H1 (cell line): ENCODE measurements at regions not wholly inside any gene's neighbourhood (a gene's known extent, or its start where the extent isn't known, plus 50 kb on each side); places are given as distances from the start of the nearest gene placed in this dataset.

Source experiments
- CTCF ChIA-PET: fragments of 300-600 bp; sonication (Branson Sonifier 250); formaldehyde crosslinking; loops from one replicate; lab custom pipeline; 2021; ENCODE audit not compliant: partially characterized antibody; lab: Charles Lee
- POLR2A ChIA-PET: fragments of 300-600 bp; sonication (Branson Sonifier 250); formaldehyde crosslinking; loops from one replicate; lab custom pipeline; 2021; ENCODE audit warnings: inconsistent platforms; ENCODE audit not compliant: partially characterized antibody; lab: Charles Lee
- DNase-seq, 2 experiments: peaks; one replicate each; pipeline versions ENCODE4 v3.0.0 to v3.0.0-alpha.2; 2010 to 2022; ENCODE audit warnings: low spot score in 2 of 2, low read depth in 1 of 2, mixed read lengths in 1 of 2
- FAIRE-seq: peaks from 2 replicates; lab custom pipeline; 2011; peaks lifted over from hg19 to GRCh38; lab: Jason Lieb, UNC
- H2AFZ ChIP-seq: 2 replicates; pipeline ENCODE4 v1.8.1; 2012; ENCODE audit warnings: low read length, inconsistent platforms
- H2AK5ac ChIP-seq: 2 replicates; pipeline ENCODE4 v1.6.1; 2013; ENCODE audit warnings: low read depth, low read length
- H2BK120ac ChIP-seq: replicated peaks from 2 replicates; pipeline ENCODE3; 2013; ENCODE audit warnings: low read depth, low read length, inconsistent platforms
- H2BK12ac ChIP-seq: 2 replicates; pipeline ENCODE4 v1.6.1; 2013; ENCODE audit warnings: low read depth, low read length
- H2BK15ac ChIP-seq: 2 replicates; pipeline ENCODE4 v1.6.1; 2013; ENCODE audit warnings: low read length
- H2BK20ac ChIP-seq: 2 replicates; pipeline ENCODE4 v1.6.1; 2013; ENCODE audit warnings: low read length
- H2BK5ac ChIP-seq: 2 replicates; pipeline ENCODE4 v1.6.1; 2013; ENCODE audit warnings: low read depth, low read length
- H3K14ac ChIP-seq: 2 replicates; pipeline ENCODE4 v1.6.1; 2013; ENCODE audit warnings: inconsistent platforms; ENCODE audit not compliant: insufficient read length
- H3K18ac ChIP-seq: 2 replicates; pipeline ENCODE4 v1.6.1; 2013; ENCODE audit warnings: low read length; ENCODE audit errors: extremely low read depth
- H3K23ac ChIP-seq: 2 replicates; pipeline ENCODE4 v1.6.1; 2013; ENCODE audit warnings: inconsistent platforms; ENCODE audit not compliant: insufficient read length
- H3K23me2 ChIP-seq: 2 replicates; pipeline ENCODE4 v1.6.1; 2013; ENCODE audit warnings: low read depth, low read length
- H3K27ac ChIP-seq: 2 replicates; pipeline ENCODE4 v1.6.1; 2011; ENCODE audit warnings: low read depth, low read length, inconsistent platforms
- H3K27me3 ChIP-seq, 4 experiments: replicated peaks in 1 of 4; 1 replicate in 1 of 4; 2 replicates in 3 of 4; pipeline versions ENCODE4 v1.6.1 to v1.8.1; 2011 to 2013; ENCODE audit warnings: low read length in 3 of 4, mild to moderate bottlenecking in 3 of 4, inconsistent platforms in 2 of 4, mixed read lengths in 2 of 4, moderate library complexity in 1 of 4; ENCODE audit not compliant: control insufficient read depth in 3 of 4, insufficient read depth in 3 of 4; ENCODE audit errors: extremely low read depth in 1 of 4
- H3K36me3 ChIP-seq, 4 experiments: 2 replicates each; pipeline versions ENCODE4 v1.6.1 to v1.8.1; 2011 to 2013; ENCODE audit warnings: mild to moderate bottlenecking in 4 of 4, low read length in 3 of 4, moderate library complexity in 2 of 4, control low read depth in 1 of 4, inconsistent platforms in 1 of 4; ENCODE audit not compliant: insufficient read depth in 4 of 4, control insufficient read depth in 2 of 4
- H3K4ac ChIP-seq: replicated peaks from 2 replicates; pipeline ENCODE3; 2013; ENCODE audit warnings: low read length, low read depth, mixed read lengths, inconsistent platforms; ENCODE audit not compliant: insufficient read length
- H3K4me1 ChIP-seq, 4 experiments: replicated peaks in 1 of 4; 1 replicate in 1 of 4; 2 replicates in 3 of 4; pipeline versions ENCODE4 v1.6.1 to v1.8.1; 2011 to 2013; ENCODE audit warnings: low read length in 3 of 4, inconsistent platforms in 2 of 4, mixed read lengths in 1 of 4; ENCODE audit not compliant: insufficient read depth in 4 of 4, control insufficient read depth in 3 of 4
- H3K4me2 ChIP-seq, 2 experiments: 2 replicates each; pipeline versions ENCODE4 v1.6.1 to v1.8.1; 2011 to 2013; ENCODE audit warnings: low read depth in 2 of 2, low read length in 2 of 2, control low read depth in 1 of 2, inconsistent platforms in 1 of 2, mild to moderate bottlenecking in 1 of 2; ENCODE audit not compliant: insufficient read depth in 1 of 2
- H3K4me3 ChIP-seq, 4 experiments: fragments of 200-600, 300-600 bp in 1 of 4; sonication (generic), shearing (Covaris generic), sonication (Bioruptor Twin) in 1 of 4; 2 replicates each; pipeline versions ENCODE4 v1.5.1 to v1.8.1; 2011 to 2016; ENCODE audit warnings: low read length in 4 of 4, low read depth in 3 of 4, control low read depth in 2 of 4, inconsistent platforms in 2 of 4, mild to moderate bottlenecking in 2 of 4, mixed read lengths in 1 of 4, moderate library complexity in 1 of 4; ENCODE audit not compliant: insufficient read depth in 2 of 4; ENCODE audit errors: extremely low read depth in 1 of 4
- H3K56ac ChIP-seq: replicated peaks from 2 replicates; pipeline ENCODE3; 2013; ENCODE audit warnings: low read depth, mild to moderate bottlenecking, mixed read lengths, low read length, inconsistent platforms; ENCODE audit not compliant: insufficient read length
- H3K79me1 ChIP-seq: 2 replicates; pipeline ENCODE4 v1.6.1; 2013; ENCODE audit warnings: low read depth, low read length, control low read depth
- H3K79me2 ChIP-seq, 2 experiments: 2 replicates each; pipeline versions ENCODE4 v1.6.1 to v1.8.1; 2012 to 2013; ENCODE audit warnings: low read length in 2 of 2, mild to moderate bottlenecking in 2 of 2, inconsistent platforms in 1 of 2; ENCODE audit not compliant: insufficient read depth in 2 of 2, control insufficient read depth in 1 of 2
- H3K9ac ChIP-seq, 4 experiments: replicated peaks in 1 of 4; 1 replicate in 1 of 4; 2 replicates in 3 of 4; pipeline versions ENCODE4 v1.6.1 to v1.8.1; 2011 to 2013; ENCODE audit warnings: low read depth in 3 of 4, low read length in 3 of 4, control low read depth in 2 of 4, mild to moderate bottlenecking in 2 of 4, moderate library complexity in 2 of 4, inconsistent platforms in 1 of 4; ENCODE audit errors: extremely low read depth in 1 of 4
- H3K9me3 ChIP-seq, 2 experiments: 2 replicates each; pipeline versions ENCODE4 v1.6.1 to v1.8.1; 2012 to 2013; ENCODE audit warnings: mild to moderate bottlenecking in 2 of 2, moderate library complexity in 2 of 2, control low read depth in 1 of 2, inconsistent platforms in 1 of 2, low read depth in 1 of 2, low read length in 1 of 2, mixed read lengths in 1 of 2; ENCODE audit not compliant: insufficient read depth in 2 of 2
- H4K20me1 ChIP-seq, 2 experiments: replicated peaks in 1 of 2; 2 replicates each; pipeline versions ENCODE3 to v1.8.1; 2011 to 2013; ENCODE audit warnings: inconsistent platforms in 2 of 2, low read length in 2 of 2, mild to moderate bottlenecking in 1 of 2; ENCODE audit not compliant: insufficient read depth in 2 of 2, control insufficient read depth in 1 of 2
- H4K5ac ChIP-seq: 2 replicates; pipeline ENCODE4 v1.6.1; 2013; ENCODE audit warnings: low read length, low read depth, mixed read lengths, inconsistent platforms; ENCODE audit not compliant: insufficient read length
- H4K8ac ChIP-seq: 2 replicates; pipeline ENCODE4 v1.8.0; 2013; ENCODE audit warnings: mild to moderate bottlenecking, moderate library complexity, low read length, inconsistent platforms; ENCODE audit not compliant: insufficient read depth; ENCODE audit errors: extremely low read depth
- H4K91ac ChIP-seq: replicated peaks from 2 replicates; pipeline ENCODE3; 2013; ENCODE audit warnings: low read length, mixed read lengths, inconsistent platforms; ENCODE audit not compliant: insufficient read length
- BACH1 ChIP-seq: IDR thresholded peaks from 2 replicates; pipeline ENCODE4 v1.6.1; 2012; ENCODE audit warnings: low read length, improper control_type of control experiment
- BCL11A ChIP-seq, 2 experiments: IDR thresholded peaks; one replicate each; pipeline ENCODE4 v1.6.1; 2011; ENCODE audit warnings: low read depth in 2 of 2, low read length in 2 of 2, mild to moderate bottlenecking in 2 of 2
- GTF2F1 ChIP-seq: IDR thresholded peaks from 2 replicates; pipeline ENCODE4 v1.6.1; 2012; ENCODE audit warnings: low read depth, low read length, improper control_type of control experiment, borderline replicate concordance
- KDM5A ChIP-seq: fragments of 200-600 bp; IDR thresholded peaks from 2 replicates; pipeline ENCODE4 v1.7.1; 2012; ENCODE audit warnings: mild to moderate bottlenecking, low read length, inconsistent platforms, mixed read lengths
- RFX5 ChIP-seq: IDR thresholded peaks from 2 replicates; pipeline ENCODE4 v1.6.1; 2011; ENCODE audit warnings: low read depth, low read length, improper control_type of control experiment, borderline replicate concordance
- SIRT6 ChIP-seq: IDR thresholded peaks from one replicate; pipeline ENCODE4 v1.7.1; 2012; ENCODE audit warnings: low read length, inconsistent platforms
- SP4 ChIP-seq: IDR thresholded peaks from 2 replicates; pipeline ENCODE4 v1.6.1; 2012; ENCODE audit warnings: low read length, inconsistent platforms
- SRF ChIP-seq: IDR thresholded peaks from 2 replicates; pipeline ENCODE4 v1.6.1; 2011; ENCODE audit warnings: mild to moderate bottlenecking, low read depth, low read length, moderate library complexity
- ZNF274 ChIP-seq: IDR thresholded peaks from 2 replicates; pipeline ENCODE4 v1.7.0; 2012; ENCODE audit warnings: low read length, borderline replicate concordance; ENCODE audit errors: extremely low read depth
- TF ChIP-seq, protein P1 (sequence below): IDR thresholded peaks from 2 replicates; pipeline ENCODE4 v1.6.1; 2012; ENCODE audit warnings: inconsistent platforms

DNA sequence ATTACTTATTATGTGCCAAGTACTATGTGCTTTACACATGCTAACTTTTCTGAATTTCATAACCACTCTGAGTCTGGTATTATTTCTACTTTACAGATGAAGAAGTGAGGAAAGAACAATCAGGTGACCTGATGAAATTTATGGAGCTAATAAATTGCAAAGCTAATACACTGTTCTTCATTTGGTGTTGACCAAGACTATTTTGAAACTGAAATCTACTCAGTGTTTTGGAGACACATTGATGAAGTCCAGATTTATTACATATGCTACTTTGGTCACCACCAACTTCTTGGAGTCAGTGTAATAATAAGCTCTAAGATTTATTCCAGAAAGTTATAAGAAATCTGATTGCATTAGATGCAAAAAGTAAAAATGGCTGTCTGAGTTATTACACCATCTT lies 637.9 kb downstream of the FAT4 start:
- Histone ChIP-seq H2BK5ac (no peak overlapping the region), H3K36me3 (no peaks in the 10 kb centered on the region), H4K8ac (no peak overlapping the region), H4K20me1 (no peaks in the 10 kb centered on the region), H3K4me1 (no peaks in the 10 kb centered on the region), H3K4me3 (no peak overlapping the region), H4K91ac (no peak overlapping the region), H3K4ac (no peak overlapping the region), H4K5ac (no peak overlapping the region), H2BK12ac (no peak overlapping the region), H3K18ac (no peak overlapping the region), H3K9me3 (no peaks in the 10 kb centered on the region), H2BK20ac (no peak overlapping the region), H3K9ac (no peak overlapping the region), H3K14ac (no peak overlapping the region), H2BK15ac (no peak overlapping the region), H3K4me2 (no peak overlapping the region), H3K27ac (no peak overlapping the region), H3K56ac (no peak overlapping the region), H3K23ac (no peak overlapping the region), H3K79me2 (no peaks in the 10 kb centered on the region), H3K27me3 (no peaks in the 10 kb centered on the region), H3K23me2 (no peaks in the 10 kb centered on the region), H2BK120ac (no peak overlapping the region), H2AK5ac (no peak overlapping the region), H3K79me1 (no peaks in the 10 kb centered on the region), H2AFZ (no peak overlapping the region)
- DNase-seq (no peak), FAIRE-seq (no peak)
- TF ChIP-seq SRF (no peak), SIRT6 (no peak), BCL11A (IDR thresholded peaks at IDR 0.05; ENCODE audit: low read depth in 2 of 2, low read length in 2 of 2) (no peak), RFX5 (no peak), ZNF274 (no peak), BACH1 (no peak), GTF2F1 (no peak), SP4 (no peak), KDM5A (no peak)
- TF ChIP-seq, protein P1, sequence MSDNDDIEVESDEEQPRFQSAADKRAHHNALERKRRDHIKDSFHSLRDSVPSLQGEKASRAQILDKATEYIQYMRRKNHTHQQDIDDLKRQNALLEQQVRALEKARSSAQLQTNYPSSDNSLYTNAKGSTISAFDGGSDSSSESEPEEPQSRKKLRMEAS: no peak
- CTCF ChIA-PET: interaction anchor here (0.6 kb wide), 1 partner anchor 166 kb away, joined by 3 read pairs; no protein-coding TSS in a partner anchor
- POLR2A ChIA-PET: no interaction called here
